ENCODE measurements at regions not wholly inside any gene's neighbourhood (a gene's known extent, or its start where the extent isn't known, plus 50 kb on each side); places are given as distances from the start of the nearest gene placed in this dataset.

- Histone ChIP-seq H3K4me3 (ENCODE audit: control insufficient read depth in 1 of 7, extremely low read depth in 1 of 7, insufficient read depth in 4 of 7, low read depth in 2 of 7, low read length in 6 of 7) (no peak overlapping the region), H3K4me1 (ENCODE audit: control extremely low read depth in 1 of 4, control insufficient read depth in 4 of 4, insufficient read depth in 4 of 4, low read length in 3 of 4) (peaks cover 0 to 5% (median 4%) of the 10 kb centered on the region in 4 experiments), H3K27me3 (replicated peaks in 2 of 5; ENCODE audit: control insufficient read depth in 4 of 5, insufficient read depth in 5 of 5, low read length in 4 of 5) (peaks cover 0 to 22% (median 0%) of the 10 kb centered on the region in 5 experiments), H3K27ac (ENCODE audit: insufficient read depth in 1 of 2, low read depth in 1 of 2, low read length in 2 of 2, poor library complexity in 1 of 2, severe bottlenecking in 2 of 2) (no peak overlapping the region), H3K36me3 (ENCODE audit: control insufficient read depth in 4 of 4, insufficient read depth in 4 of 4, low read length in 3 of 4) (no peaks in the 10 kb centered on the region), H3K9me3 (ENCODE audit: control extremely low read depth in 1 of 5, control insufficient read depth in 4 of 5, insufficient read depth in 2 of 5, low read depth in 1 of 5, low read length in 4 of 5) (no peaks in the 10 kb centered on the region)
- DNase-seq = no peak
- 84% methylated on average over 7 of the region's 8 CpGs for WGBS (ENCODE audit: insufficient coverage)
- CTCF ChIA-PET = interaction anchor here (0.7 to 3.5 kb wide), 5 partner anchors 182 to 350 kb away, joined by 3 to 11 read pairs (median 4); partner anchors contain the start of gene CCR6
- POLR2A ChIA-PET = no interaction called here
These were observed 145.5 kb upstream of the RPS6KA2 start for GRCh38 chr6:166772518-166772917.

GRCh38 chr6:166771701-166772100, 144.7 kb upstream of the RPS6KA2 start:
- ChIA-PET POLR2A (no interaction called here), CTCF (interaction anchor here (1.2 to 3.5 kb wide), 6 partner anchors 13 to 336 kb away, joined by 3 to 11 read pairs (median 6); no protein-coding TSS in a partner anchor)
- no peaks in the 10 kb centered on the region for H3K36me3 ChIP-seq (ENCODE audit: control insufficient read depth in 4 of 4, insufficient read depth in 4 of 4, low read length in 3 of 4)
- DNase-seq = no peak
- 98% methylated on average over 9 of the region's 13 CpGs for WGBS (ENCODE audit: insufficient coverage)
- no peak overlapping the region for H3K27ac ChIP-seq (ENCODE audit: insufficient read depth in 1 of 2, low read depth in 1 of 2, low read length in 2 of 2, poor library complexity in 1 of 2, severe bottlenecking in 2 of 2)
- H3K4me1 ChIP-seq (ENCODE audit: control extremely low read depth in 1 of 4, control insufficient read depth in 4 of 4, insufficient read depth in 4 of 4, low read length in 3 of 4) = peaks cover 0 to 5% (median 4%) of the 10 kb centered on the region in 4 experiments
- peaks cover 0 to 22% (median 0%) of the 10 kb centered on the region in 5 experiments for H3K27me3 ChIP-seq (replicated peaks in 2 of 5; ENCODE audit: control insufficient read depth in 4 of 5, insufficient read depth in 5 of 5, low read length in 4 of 5)
- H3K4me3 ChIP-seq (ENCODE audit: control insufficient read depth in 1 of 7, extremely low read depth in 1 of 7, insufficient read depth in 4 of 7, low read depth in 2 of 7, low read length in 6 of 7) = no peak overlapping the region
- no peaks in the 10 kb centered on the region for H3K9me3 ChIP-seq (ENCODE audit: control extremely low read depth in 1 of 5, control insufficient read depth in 4 of 5, insufficient read depth in 2 of 5, low read depth in 1 of 5, low read length in 4 of 5)

- 88% methylated on average over 16 of the region's 19 CpGs for WGBS (ENCODE audit: insufficient coverage)
- H3K27ac ChIP-seq (ENCODE audit: insufficient read depth in 1 of 2, low read depth in 1 of 2, low read length in 2 of 2, poor library complexity in 1 of 2, severe bottlenecking in 2 of 2) = no peak overlapping the region
- H3K36me3 ChIP-seq (ENCODE audit: control insufficient read depth in 4 of 4, insufficient read depth in 4 of 4, low read length in 3 of 4) = no peaks in the 10 kb centered on the region
- H3K4me1 ChIP-seq (ENCODE audit: control extremely low read depth in 1 of 4, control insufficient read depth in 4 of 4, insufficient read depth in 4 of 4, low read length in 3 of 4) = peaks cover 0 to 5% (median 3%) of the 10 kb centered on the region in 4 experiments
- no peak for DNase-seq
- H3K9me3 ChIP-seq (ENCODE audit: control extremely low read depth in 1 of 5, control insufficient read depth in 4 of 5, insufficient read depth in 2 of 5, low read depth in 1 of 5, low read length in 4 of 5) = no peaks in the 10 kb centered on the region
- ChIA-PET CTCF (interaction anchor here (0.6 to 3.5 kb wide), 13 partner anchors 12 to 335 kb away, joined by 3 to 11 read pairs (median 3); no protein-coding TSS in a partner anchor), POLR2A (no interaction called here)
- H3K4me3 ChIP-seq (ENCODE audit: control insufficient read depth in 1 of 7, extremely low read depth in 1 of 7, insufficient read depth in 4 of 7, low read depth in 2 of 7, low read length in 6 of 7) = no peak overlapping the region
- peaks cover 0 to 16% (median 0%) of the 10 kb centered on the region in 5 experiments for H3K27me3 ChIP-seq (replicated peaks in 2 of 5; ENCODE audit: control insufficient read depth in 4 of 5, insufficient read depth in 5 of 5, low read length in 4 of 5)
These were observed 143.4 kb upstream of the RPS6KA2 start for GRCh38 chr6:166770216-166771116.

- Histone ChIP-seq H3K4me3 (ENCODE audit: control insufficient read depth in 1 of 7, extremely low read depth in 1 of 7, insufficient read depth in 4 of 7, low read depth in 2 of 7, low read length in 6 of 7) (no peak overlapping the region), H3K27me3 (replicated peaks in 2 of 5; ENCODE audit: control insufficient read depth in 4 of 5, insufficient read depth in 5 of 5, low read length in 4 of 5) (peaks cover 0 to 16% (median 0%) of the 10 kb centered on the region in 5 experiments), H3K36me3 (ENCODE audit: control insufficient read depth in 4 of 4, insufficient read depth in 4 of 4, low read length in 3 of 4) (no peaks in the 10 kb centered on the region), H3K4me1 (ENCODE audit: control extremely low read depth in 1 of 4, control insufficient read depth in 4 of 4, insufficient read depth in 4 of 4, low read length in 3 of 4) (peaks cover 0 to 5% (median 2%) of the 10 kb centered on the region in 4 experiments), H3K27ac (ENCODE audit: insufficient read depth in 1 of 2, low read depth in 1 of 2, low read length in 2 of 2, poor library complexity in 1 of 2, severe bottlenecking in 2 of 2) (no peak overlapping the region), H3K9me3 (ENCODE audit: control extremely low read depth in 1 of 5, control insufficient read depth in 4 of 5, insufficient read depth in 2 of 5, low read depth in 1 of 5, low read length in 4 of 5) (no peaks in the 10 kb centered on the region)
- ChIA-PET CTCF (interaction anchor here (0.8 to 3.5 kb wide), 8 partner anchors 11 to 334 kb away, joined by 3 to 11 read pairs (median 4); no protein-coding TSS in a partner anchor), POLR2A (no interaction called here)
- WGBS (ENCODE audit: insufficient coverage) = 98% methylated on average over 6 of the region's 7 CpGs
- DNase-seq = no peak
These were observed 142.6 kb upstream of the RPS6KA2 start for GRCh38 chr6:166769648-166770047.

- H3K9me3 ChIP-seq (ENCODE audit: control extremely low read depth in 1 of 5, control insufficient read depth in 4 of 5, insufficient read depth in 2 of 5, low read depth in 1 of 5, low read length in 4 of 5) = no peaks in the 10 kb centered on the region
- 100% methylated on average over 8 of the region's 8 CpGs for WGBS (ENCODE audit: insufficient coverage)
- H3K27ac ChIP-seq (ENCODE audit: insufficient read depth in 1 of 2, low read depth in 1 of 2, low read length in 2 of 2, poor library complexity in 1 of 2, severe bottlenecking in 2 of 2) = no peak overlapping the region
- CTCF ChIA-PET = interaction anchor here (0.6 to 2.0 kb wide), 2 partner anchors 61 to 220 kb away, joined by 3 to 9 read pairs; no protein-coding TSS in a partner anchor
- H3K36me3 ChIP-seq (ENCODE audit: control insufficient read depth in 4 of 4, insufficient read depth in 4 of 4, low read length in 3 of 4) = no peaks in the 10 kb centered on the region
- POLR2A ChIA-PET = no interaction called here
- no peak overlapping the region for H3K4me3 ChIP-seq (ENCODE audit: control insufficient read depth in 1 of 7, extremely low read depth in 1 of 7, insufficient read depth in 4 of 7, low read depth in 2 of 7, low read length in 6 of 7)
- peaks cover 0 to 12% (median 0%) of the 10 kb centered on the region in 5 experiments for H3K27me3 ChIP-seq (replicated peaks in 2 of 5; ENCODE audit: control insufficient read depth in 4 of 5, insufficient read depth in 5 of 5, low read length in 4 of 5)
- DNase-seq = no peak
- H3K4me1 ChIP-seq (ENCODE audit: control extremely low read depth in 1 of 4, control insufficient read depth in 4 of 4, insufficient read depth in 4 of 4, low read length in 3 of 4) = peaks cover 0 to 5% (median 2%) of the 10 kb centered on the region in 4 experiments
These were observed 141.7 kb upstream of the RPS6KA2 start for GRCh38 chr6:166768761-166769160.

DNA sequence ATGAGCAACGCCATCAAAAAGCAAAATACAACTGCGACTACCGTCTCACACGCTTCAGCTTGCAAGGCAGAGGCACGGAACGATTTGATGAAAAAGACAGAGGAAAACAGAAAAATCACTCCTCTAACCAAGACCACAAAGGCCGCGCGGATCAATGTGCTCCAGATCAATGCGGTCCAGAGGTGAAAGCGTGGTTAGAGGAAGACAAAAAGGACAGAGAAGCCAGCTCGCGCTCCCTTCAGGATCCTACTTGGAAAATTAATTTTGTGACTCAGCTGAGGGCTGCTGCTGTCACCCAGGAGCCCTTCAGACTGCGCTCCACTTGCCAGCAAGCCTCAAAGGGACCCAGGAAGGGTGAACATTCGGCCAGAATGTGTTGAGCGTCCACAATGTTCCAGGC, 140.2 kb upstream of the RPS6KA2 start:
- Histone ChIP-seq H3K36me3 (ENCODE audit: control insufficient read depth in 4 of 4, insufficient read depth in 4 of 4, low read length in 3 of 4) (no peaks in the 10 kb centered on the region), H3K27ac (ENCODE audit: insufficient read depth in 1 of 2, low read depth in 1 of 2, low read length in 2 of 2, poor library complexity in 1 of 2, severe bottlenecking in 2 of 2) (no peak overlapping the region), H3K4me1 (ENCODE audit: control extremely low read depth in 1 of 4, control insufficient read depth in 4 of 4, insufficient read depth in 4 of 4, low read length in 3 of 4) (peaks cover 0 to 5% (median 2%) of the 10 kb centered on the region in 4 experiments), H3K4me3 (ENCODE audit: control insufficient read depth in 1 of 7, extremely low read depth in 1 of 7, insufficient read depth in 4 of 7, low read depth in 2 of 7, low read length in 6 of 7) (no peak overlapping the region), H3K27me3 (replicated peaks in 2 of 5; ENCODE audit: control insufficient read depth in 4 of 5, insufficient read depth in 5 of 5, low read length in 4 of 5) (peaks cover 0 to 1% (median 0%) of the 10 kb centered on the region in 5 experiments), H3K9me3 (ENCODE audit: control extremely low read depth in 1 of 5, control insufficient read depth in 4 of 5, insufficient read depth in 2 of 5, low read depth in 1 of 5, low read length in 4 of 5) (no peaks in the 10 kb centered on the region)
- WGBS (ENCODE audit: insufficient coverage) = 93% methylated on average over 11 of the region's 16 CpGs
- ChIA-PET POLR2A (interaction anchor here (0.9 kb wide), 1 partner anchor 16 kb away, joined by 5 read pairs; no protein-coding TSS in a partner anchor), CTCF (interaction anchor here (0.7 to 2.2 kb wide), 6 partner anchors 8 to 394 kb away, joined by 3 to 9 read pairs (median 3); no protein-coding TSS in a partner anchor)
- no peak for DNase-seq
